ENCODE measurements at regions not wholly inside any gene's neighbourhood (a gene's known extent, or its start where the extent isn't known, plus 50 kb on each side); places are given as distances from the start of the nearest gene placed in this dataset.

- no peaks in the 10 kb centered on the region for H3K79me1 ChIP-seq (ENCODE audit: low read depth in 1 of 2, low read length in 2 of 2)
- H2AFZ ChIP-seq (replicated peaks; ENCODE audit: low read length, poor library complexity): no peak overlapping the region
- ChIA-PET POLR2A (ENCODE audit: unreplicated experiment) (no interaction called here), CTCF (interaction anchor here (0.7 to 1.3 kb wide), 2 partner anchors 33 to 70 kb away, joined by 3 to 5 read pairs; no protein-coding TSS in a partner anchor)
- no peak overlapping the region for H4K91ac ChIP-seq (ENCODE audit: insufficient read depth, low read depth, low read length)
- H3K18ac ChIP-seq (ENCODE audit: low read depth, low read length): peak overlapping the region; percentile 60; the same call in 1 of the 2 replicates
- BruUV-seq (replicated peaks): no TSS peak
- 0 out of 2 replicates have a peak, but pooled peaks cover 3% of the 10 kb centered on the region for H3K9me1 ChIP-seq (ENCODE audit: insufficient read depth, low read length)
- H2BK5ac ChIP-seq (ENCODE audit: low read depth, low read length, poor library complexity, severe bottlenecking): peak overlapping the region; percentile 6
- H3K9me3 ChIP-seq (ENCODE audit: control insufficient read depth, insufficient read depth, low read length): no peaks in the 10 kb centered on the region
- peak overlapping the region in 1 of 2 experiments; percentile 59; a peak in 1 of 4 replicates for H4K8ac ChIP-seq (ENCODE audit: low read depth in 2 of 2, low read length in 2 of 2)
- no peaks in the 10 kb centered on the region for H3K27me3 ChIP-seq (ENCODE audit: control insufficient read depth, insufficient read depth, low read length)
- H2AK9ac ChIP-seq (replicated peaks; ENCODE audit: low read depth, low read length, poor library complexity): no peak overlapping the region
- intact Hi-C loops (cut with micrococcal nuclease) (no loop called here), dilution Hi-C loops (cut with HindIII; ENCODE audit: low sequenced_read_pairs, unreplicated experiment) (no loop called here), in situ Hi-C loops (cut with MboI; ENCODE audit: low sequenced_read_pairs) (no loop called here)
- H3K4me1 ChIP-seq (ENCODE audit: control insufficient read depth, insufficient read depth, low read length): peaks cover 3% of the 10 kb centered on the region; the same call in 1 of the 2 replicates
- no peak overlapping the region for H2AK5ac ChIP-seq (ENCODE audit: low read depth, low read length)
- TF ChIP-seq MAFK (IDR thresholded peaks at IDR 0.05; ENCODE audit: low read depth, low read length) (peak; percentile 65), CEBPB (IDR thresholded peaks at IDR 0.05; ENCODE audit: low read depth, low read length) (no peak)
- no peak overlapping the region for H3K4me3 ChIP-seq (ENCODE audit: insufficient read depth, low read depth, low read length)
- H3K23ac ChIP-seq (ENCODE audit: low read depth, low read length): no peak overlapping the region
- WGBS, 2 experiments (ENCODE audit: extremely low coverage in 2 of 2, insufficient read length in 1 of 2): no CpG with 5 or more reads among the region's 6 CpGs
- H3K27ac ChIP-seq (ENCODE audit: insufficient read depth, low read length): no peak overlapping the region
- no peak overlapping the region for H4K5ac ChIP-seq (ENCODE audit: low read depth, low read length)
- H3K4me2 ChIP-seq (ENCODE audit: low read depth, low read length): no peak overlapping the region
- H2BK120ac ChIP-seq (ENCODE audit: low read depth, low read length): peak overlapping the region; percentile 52
- H2BK20ac ChIP-seq (ENCODE audit: low read depth, low read length): peak overlapping the region; percentile 28; the same call in 1 of the 2 replicates
- H2BK15ac ChIP-seq (ENCODE audit: low read depth, low read length): no peak overlapping the region; the same call in 2 of the 3 replicates
- no peaks in the 10 kb centered on the region for H3K36me3 ChIP-seq (ENCODE audit: control insufficient read depth, insufficient read depth, low read length)
- DNase-seq: no peak
- H3K4ac ChIP-seq (ENCODE audit: low read depth, low read length): peak overlapping the region; percentile 24; the same call in 1 of the 2 replicates
- no peak overlapping the region for H3K14ac ChIP-seq (replicated peaks; ENCODE audit: low read depth, low read length)
- no peak overlapping the region for H3K9ac ChIP-seq (ENCODE audit: low read depth, low read length)
- ATAC-seq (ENCODE audit: low read depth): no peak
- H3K56ac ChIP-seq (ENCODE audit: extremely low read depth, insufficient read depth, low read length): no peak overlapping the region
- H4K20me1 ChIP-seq (ENCODE audit: insufficient read depth, low read length): no peaks in the 10 kb centered on the region
These were observed 614.8 kb upstream of the SOX9 start for GRCh38 chr17:71505981-71506380.

Measured in IMR-90 (cell line).